ENCODE measurements at regions not wholly inside any gene's neighbourhood (a gene's known extent, or its start where the extent isn't known, plus 50 kb on each side); places are given as distances from the start of the nearest gene placed in this dataset.

DNA sequence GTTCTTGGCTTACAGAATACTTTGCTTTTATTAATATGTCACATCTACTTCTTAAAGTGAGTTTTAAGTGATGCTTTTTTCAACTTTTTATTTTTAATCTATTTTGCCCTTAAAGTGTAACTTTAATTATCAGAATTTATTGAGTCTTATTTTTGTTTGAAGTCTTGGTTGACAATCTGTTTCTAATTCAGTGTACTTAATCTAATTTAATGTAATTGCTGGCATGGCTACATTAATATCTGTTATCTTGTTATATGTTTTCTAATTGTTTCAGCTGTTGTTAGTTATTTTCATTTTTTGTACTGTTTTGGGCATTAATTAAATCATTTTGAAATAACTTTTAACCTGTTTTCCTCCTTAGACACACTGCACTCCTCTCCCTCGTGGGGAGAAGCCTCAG lies 558.7 kb upstream of the EYS start:
- TF ChIP-seq HDGF (IDR thresholded peaks at IDR 0.05; ENCODE audit: borderline replicate concordance) (no peak), NFRKB (IDR thresholded peaks at IDR 0.05) (no peak), ARNT (IDR thresholded peaks at IDR 0.05) (no peak), FOXK2 (IDR thresholded peaks at IDR 0.05) (no peak), CTBP1 (IDR thresholded peaks at IDR 0.05; ENCODE audit: borderline replicate concordance) (no peak)
